ENCODE measurements at regions not wholly inside any gene's neighbourhood (a gene's known extent, or its start where the extent isn't known, plus 50 kb on each side); places are given as distances from the start of the nearest gene placed in this dataset.

DNA sequence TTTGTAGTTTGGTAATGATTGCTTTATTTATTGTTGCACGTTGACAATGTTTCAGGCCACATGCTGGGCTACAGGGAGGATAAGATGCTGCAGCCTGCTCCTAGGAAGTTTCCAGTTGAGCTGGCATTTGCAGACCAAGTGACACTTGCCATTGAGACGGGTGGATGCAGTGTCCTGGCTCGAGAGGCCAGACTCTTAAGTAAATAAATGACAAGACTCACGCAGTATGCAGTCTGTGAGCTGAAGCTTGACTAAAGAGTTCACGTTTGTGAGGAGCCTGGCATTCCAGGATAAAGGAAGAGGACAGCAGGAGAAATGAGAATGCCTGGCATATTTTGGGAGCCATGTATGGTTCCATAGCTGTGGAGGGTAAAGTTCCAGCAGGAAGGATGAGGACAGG is 105.8 kb downstream of the BAMBI start:
- no peak for DNase-seq (ENCODE audit: low read depth)

GRCh38 chr10:28785018-28785417 is 107.7 kb downstream of the BAMBI start:
- no peak for DNase-seq (ENCODE audit: low read depth)

GRCh38 chr10:28788252-28788651 is 110.9 kb downstream of the BAMBI start:
- no peak for DNase-seq (ENCODE audit: low read depth)

- no peak for DNase-seq (ENCODE audit: low read depth)
These were observed 111.4 kb downstream of the BAMBI start for GRCh38 chr10:28788762-28789161.

DNA sequence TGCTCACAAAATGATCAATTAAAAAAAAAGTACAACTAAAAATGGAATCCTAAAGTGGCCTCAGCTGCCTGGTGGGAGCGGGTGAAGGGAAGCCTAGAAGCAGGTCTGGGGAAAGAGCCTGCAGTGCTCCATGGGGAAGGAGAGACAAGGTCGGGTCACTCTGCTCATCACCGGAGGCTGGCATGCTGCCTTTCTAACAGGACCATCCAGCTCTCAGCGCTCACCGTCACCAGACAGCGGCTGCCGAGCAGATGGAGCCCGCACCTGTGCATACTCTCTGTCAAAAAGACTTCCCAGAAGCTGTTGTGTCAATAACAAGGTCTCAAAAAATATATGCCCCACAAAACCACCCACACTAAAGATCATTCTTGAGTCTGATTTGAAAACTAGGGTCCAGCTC is 112.8 kb downstream of the BAMBI start:
- DNase-seq (ENCODE audit: low read depth) = no peak

DNA sequence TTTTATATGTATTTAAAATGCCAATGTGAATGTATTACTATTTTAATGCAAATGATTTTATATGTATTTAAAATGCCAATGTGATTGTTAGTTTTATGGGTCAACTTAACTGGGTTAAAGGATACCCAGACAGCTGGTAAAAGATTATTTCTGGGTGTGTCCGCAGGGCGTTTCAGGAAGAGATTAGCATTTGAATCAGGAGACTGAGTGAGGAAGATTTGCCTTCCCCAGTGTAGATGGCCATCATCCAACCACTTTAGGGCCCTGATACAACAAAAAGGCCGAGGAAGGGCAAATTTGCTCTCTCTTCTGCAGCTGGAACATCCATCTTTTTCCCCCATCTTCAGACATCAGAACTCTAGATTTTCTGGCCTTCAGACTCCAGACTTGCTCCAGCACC is 116.2 kb downstream of the BAMBI start:
- DNase-seq (ENCODE audit: low read depth) = no peak

DNA sequence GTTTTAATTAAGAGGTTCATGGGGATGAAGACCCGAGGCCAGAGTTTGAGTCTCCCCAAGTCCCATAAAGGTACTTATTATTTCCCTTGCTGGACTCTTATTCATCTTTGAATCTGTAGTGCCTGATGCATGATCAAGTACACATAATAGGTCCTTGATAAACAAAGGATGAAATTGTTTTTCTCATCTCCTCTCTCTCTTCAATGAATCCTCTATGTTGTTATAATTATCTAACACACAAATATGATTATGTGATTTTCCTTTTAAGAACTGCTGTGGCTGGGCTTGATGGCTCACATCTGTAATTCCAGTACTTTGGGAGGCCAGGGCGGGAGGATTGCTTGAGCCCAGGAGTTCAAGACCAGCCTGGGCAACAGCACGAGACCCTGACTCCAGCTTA is 117.7 kb downstream of the BAMBI start:
- no peak for DNase-seq (ENCODE audit: low read depth)

- peak; percentile 80 for DNase-seq (ENCODE audit: low read depth)
These were observed 119.5 kb downstream of the BAMBI start for GRCh38 chr10:28796606-28797512.

DNA sequence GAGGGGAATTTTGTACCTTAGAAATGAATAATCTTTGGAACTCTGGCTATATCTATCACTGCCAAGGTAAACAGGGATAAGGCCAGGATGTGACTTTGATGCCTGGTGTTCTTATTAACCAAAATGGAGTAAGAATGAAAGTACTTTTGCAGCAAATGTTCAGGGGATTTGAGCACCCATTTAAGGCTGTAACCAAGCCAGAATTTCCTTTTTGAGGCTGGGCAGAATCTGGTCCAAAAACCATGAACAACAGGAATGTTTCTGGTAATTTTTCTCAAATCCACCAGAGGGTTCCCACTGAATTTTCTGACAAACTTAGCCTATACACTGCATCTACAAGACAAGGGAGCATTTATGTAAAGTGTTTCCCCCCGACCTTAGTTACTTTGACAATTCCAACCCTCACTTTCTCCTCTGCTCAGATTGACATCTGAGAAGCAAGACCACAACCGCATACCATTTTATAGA is 120.6 kb downstream of the BAMBI start:
- DNase-seq (ENCODE audit: low read depth) = peak; percentile 9

DNA sequence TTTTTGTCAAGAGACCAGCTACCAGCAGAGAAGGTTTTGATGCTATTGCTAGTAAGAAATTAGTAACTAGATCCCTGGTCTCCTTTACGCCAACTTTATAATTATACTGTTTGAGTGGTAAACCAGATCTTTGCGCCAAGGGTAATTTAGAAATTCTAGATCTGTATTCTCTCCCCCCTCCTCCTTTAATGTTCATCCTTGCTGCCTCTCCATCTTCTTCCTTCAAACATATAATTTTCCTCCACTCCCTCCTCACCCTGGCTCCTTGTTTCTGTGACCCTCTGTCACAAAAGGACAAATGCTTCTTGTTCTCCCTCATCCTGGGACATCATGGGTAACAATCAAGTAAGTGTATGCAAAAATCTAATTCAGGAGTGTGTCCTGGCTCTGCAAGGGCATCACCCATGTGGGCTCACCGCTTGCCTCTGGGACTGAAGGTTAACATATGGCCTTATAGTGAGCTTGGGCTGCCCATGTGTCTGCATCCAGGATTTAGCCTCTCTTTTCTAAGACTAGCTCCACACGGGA is 121.2 kb downstream of the BAMBI start:
- no peak for DNase-seq (ENCODE audit: low read depth)

GRCh38 chr10:28798964-28799363 is 121.6 kb downstream of the BAMBI start:
- no peak for DNase-seq (ENCODE audit: low read depth)

DNA sequence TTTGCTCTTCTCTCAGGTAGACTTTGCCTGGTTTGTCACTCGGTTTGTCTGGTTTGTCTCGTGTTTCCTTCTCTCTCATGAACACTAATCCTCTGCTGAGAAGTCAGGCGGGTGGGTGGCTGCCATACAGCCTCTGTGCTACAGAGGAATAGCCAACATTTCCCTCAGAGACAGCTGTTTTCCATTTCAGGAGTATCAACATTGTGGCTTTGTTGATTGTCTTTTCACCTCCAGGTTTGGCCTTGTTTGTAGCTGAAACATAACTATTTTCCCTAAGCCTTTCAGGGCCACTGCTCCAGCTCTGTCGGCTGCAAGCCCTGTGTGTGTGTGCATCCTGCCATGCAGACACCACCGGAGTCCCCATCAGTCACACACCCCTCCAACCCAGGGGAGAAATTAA is 122.8 kb downstream of the BAMBI start:
- peak; percentile 27 for DNase-seq (ENCODE audit: low read depth)

GRCh38 chr10:28801247-28801646 is 123.9 kb downstream of the BAMBI start:
- no peak for DNase-seq (ENCODE audit: low read depth)

DNA sequence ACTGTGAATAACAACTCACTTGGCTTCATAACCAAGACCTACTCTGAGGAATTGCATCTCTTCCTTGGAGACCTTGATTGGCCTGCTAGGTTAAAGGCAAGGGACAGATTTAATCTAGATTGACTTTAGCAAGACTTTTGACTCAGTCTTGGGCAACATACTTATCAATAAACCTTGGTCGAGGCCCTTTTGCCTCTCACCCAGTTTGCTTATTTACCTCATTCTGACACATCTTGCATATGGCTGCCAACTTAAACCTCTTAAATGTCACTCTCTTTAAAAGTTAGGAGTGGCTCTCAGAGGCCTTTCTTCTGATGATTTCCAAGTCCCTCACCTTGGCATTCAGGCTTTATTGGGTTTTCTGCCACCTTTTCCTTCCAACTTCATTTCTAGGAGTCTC is 124.5 kb downstream of the BAMBI start:
- no peak for DNase-seq (ENCODE audit: low read depth)

DNA sequence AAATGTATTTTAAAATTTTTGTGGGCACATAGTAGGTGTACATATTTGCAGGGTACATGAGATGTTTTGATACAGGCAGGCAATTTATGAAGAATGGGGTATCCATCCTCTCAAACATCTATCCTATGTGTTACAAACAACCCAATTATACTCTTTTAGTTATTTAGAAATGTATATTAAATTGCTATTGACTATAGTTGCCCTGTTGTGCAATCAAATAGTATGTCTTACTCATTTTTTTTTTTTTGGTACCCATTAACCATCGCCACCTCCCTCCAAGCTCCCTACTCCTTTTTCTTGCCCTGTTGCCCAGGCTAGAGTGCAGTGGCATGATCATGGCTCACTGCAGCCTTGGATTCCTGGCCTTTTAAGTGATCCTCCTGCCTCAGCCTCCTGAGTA is 128.1 kb downstream of the BAMBI start:
- DNase-seq (ENCODE audit: low read depth) = no peak

- DNase-seq (ENCODE audit: low read depth) = no peak
These were observed 129.2 kb downstream of the BAMBI start for GRCh38 chr10:28806488-28806941.

DNA sequence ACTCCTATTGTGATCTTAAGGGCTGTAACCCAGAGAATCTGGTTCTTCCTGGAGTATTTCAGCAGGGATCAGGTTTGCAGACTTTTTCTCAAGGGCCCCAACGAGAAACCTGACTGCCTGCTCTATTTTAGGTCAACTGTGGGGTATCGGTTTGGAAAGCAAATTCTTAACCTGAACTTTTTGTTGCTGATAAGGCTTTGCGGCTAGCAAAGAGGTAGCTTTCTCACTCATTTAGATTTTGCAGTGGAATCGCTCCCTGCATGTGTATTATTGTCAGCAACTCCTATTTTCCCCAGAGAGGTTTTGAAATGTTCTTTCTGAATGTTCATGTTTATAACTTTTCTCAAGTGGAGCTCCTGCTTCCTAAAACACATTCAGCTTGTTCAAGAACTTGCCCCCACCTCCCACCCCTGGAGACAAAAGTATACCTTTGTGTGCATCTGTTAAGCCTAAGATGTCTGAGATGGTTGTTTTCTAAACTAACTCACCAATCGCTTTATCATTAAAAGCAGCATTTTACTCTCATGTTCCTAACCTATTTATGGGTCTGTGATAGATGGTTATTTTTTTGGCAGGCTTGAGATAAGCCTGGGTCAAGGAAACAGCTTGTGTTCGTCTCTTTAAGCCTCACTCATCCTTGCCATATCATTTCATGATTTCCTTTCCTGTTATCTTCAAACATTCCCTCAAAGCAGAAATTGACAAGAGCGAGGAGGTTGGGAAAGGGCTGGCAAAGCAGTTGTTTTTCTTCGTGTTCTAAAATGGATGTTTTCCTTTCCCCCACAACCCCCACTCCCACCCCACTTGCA is 129.8 kb downstream of the BAMBI start:
- DNase-seq (ENCODE audit: low read depth) = no peak

DNA sequence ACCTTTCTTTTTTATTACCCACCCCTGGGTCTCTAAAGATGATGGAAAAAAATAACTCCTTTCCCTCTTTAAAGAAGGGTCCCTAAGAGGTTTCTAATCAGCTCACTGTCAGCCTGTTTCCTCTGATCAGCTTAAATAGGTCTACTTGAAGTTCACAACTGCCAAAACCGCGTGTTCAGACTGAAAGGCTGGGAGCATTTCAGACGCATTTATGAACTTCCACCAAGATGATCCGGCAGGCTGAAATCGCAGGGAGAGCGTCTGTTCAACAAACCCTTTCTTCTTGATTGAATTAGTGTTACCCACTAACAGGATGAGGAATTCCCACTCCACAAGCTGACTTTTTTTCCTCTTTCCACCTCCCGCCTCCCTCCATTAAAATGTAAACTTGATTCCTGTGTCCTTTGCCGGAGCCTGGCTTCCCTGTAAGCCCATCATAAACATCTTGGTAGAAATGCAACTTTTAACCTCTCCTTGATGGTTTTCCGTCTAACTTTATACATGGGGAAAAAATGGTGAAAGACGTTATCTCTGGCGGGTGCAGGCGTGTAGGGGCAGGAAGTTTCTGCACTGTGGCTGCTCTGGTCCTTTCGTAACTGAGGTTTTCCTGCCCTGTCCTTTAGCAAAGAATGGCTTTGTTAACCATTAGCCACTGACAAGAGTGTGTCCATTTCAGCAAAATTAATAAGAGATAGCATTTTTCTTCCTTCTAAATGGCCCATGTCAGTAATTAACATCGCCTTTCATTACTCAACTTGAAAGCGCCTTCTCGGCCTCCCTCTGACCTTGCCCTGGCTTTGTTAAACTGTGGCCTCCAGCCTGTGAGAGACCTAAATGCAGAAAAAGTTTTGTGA is 130.7 kb downstream of the BAMBI start:
- peak; percentile 58 for DNase-seq (ENCODE audit: low read depth)

DNA sequence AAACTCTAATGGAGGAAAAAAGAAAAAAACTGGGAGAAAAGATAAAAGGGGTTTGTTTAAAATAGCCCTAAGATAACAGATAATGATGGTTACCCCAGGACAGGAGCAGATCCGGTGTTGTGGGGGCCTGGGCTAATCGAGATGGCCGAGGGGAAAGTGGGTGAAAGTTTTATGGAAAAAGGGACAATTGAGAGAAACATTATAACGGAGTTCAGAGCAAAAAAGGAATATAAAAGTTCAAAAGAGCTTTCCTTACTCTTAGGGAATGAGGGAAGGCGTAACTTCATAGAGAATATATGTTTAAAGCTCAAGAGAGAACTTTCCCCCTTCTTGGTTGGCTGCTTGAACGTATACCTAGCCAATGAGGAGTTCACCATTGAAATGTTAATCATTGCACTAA is 131.4 kb downstream of the BAMBI start:
- no peak for DNase-seq (ENCODE audit: low read depth)

DNA sequence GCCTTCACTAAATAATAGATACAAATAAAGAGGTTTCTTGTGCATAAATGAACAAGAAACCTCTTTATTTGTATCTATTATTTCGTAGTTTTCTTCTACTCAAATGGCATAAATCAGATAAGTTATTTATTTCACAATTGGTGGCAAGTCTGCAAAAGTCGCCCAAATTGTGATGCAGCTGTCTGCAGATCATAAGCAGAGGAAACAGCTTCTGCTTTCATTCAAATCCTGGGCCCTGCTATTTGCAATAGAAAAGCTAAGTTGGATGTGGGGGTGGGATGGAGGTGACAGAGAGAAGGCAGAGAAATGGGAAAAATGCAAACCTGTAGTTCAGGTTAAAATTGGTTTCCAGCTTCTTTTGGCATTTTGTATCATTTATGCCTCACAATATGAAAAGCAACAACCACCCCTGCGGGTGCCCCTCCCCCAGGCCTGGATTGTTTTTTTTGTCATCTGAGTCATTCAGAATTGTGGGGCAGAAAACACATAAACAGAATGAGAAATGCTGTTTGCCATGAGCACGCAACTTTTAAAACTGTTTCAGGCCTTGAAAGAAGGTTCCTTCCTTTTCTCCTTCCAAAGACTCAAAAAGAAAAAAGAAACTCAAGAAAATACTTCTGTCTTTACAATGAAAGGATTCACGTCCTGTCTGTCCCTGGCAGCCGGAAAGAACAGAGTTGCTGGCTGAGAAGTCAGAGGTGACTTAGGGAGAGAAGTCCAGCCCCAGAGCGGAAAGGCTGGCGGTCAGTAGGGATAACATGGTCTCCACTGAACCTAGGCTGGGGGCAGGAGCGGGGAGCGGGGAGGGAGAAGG is 132.9 kb downstream of the BAMBI start:
- peak; percentile 45 for DNase-seq (ENCODE audit: low read depth)

Data from iris pigment epithelial cell (primary cell).